Activated CD4-positive, CD25-positive, alpha-beta regulatory T cell treated with anti-CD3 and anti-CD28 coated beads, Interleukin-2, amount 50 U/mL, for 24 hours (primary cell): ENCODE measurements at regions not wholly inside any gene's neighbourhood (a gene's known extent, or its start where the extent isn't known, plus 50 kb on each side); places are given as distances from the start of the nearest gene placed in this dataset.

Source experiments
- ATAC-seq, 2 donors: fragments of 150-1000 bp; cut with Tn5 transposase; one replicate each; pipeline ENCODE4 v1.10.0; 2021; ENCODE audit warnings: mild to moderate bottlenecking in 1 of 2, moderate library complexity in 1 of 2

- ATAC-seq, result no peak
Observed at GRCh38 chr4:92112805-92113204, 191.0 kb upstream of the GRID2 start.

- no peak for ATAC-seq
Observed at GRCh38 chr4:92120810-92121498, 182.8 kb upstream of the GRID2 start.

- ATAC-seq, result no peak
Observed at GRCh38 chr4:92122911-92123310, 180.9 kb upstream of the GRID2 start.

GRCh38 chr4:92128676-92129075 lies 175.1 kb upstream of the GRID2 start:
- ATAC-seq, result no peak

DNA sequence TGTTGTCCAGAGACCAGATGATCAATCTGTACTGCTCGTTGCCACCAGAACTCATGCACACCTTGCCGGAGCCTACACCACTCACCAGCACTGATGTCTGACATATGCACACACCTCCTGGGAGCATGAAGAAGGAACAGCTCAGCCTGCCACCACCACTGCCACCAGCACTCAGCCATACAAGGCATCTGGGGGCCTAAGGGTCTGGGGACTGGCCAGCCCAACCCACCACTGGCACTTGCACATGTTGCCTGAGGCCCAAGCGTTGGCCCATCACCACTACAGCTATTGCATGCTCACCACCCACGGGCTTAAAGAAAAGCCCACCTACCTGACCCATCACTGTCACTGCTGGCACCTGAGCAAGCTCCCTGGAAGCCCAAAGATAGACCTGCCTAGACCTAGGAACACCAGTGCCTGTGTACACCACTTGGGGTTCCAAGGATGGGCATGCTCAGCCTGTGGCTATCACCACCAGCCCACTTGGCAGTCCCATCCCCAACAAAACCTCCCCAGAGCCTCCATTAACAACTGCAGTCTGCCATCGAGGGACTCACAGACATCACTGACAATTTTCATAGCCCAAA lies 174.3 kb upstream of the GRID2 start:
- ATAC-seq, result no peak

DNA sequence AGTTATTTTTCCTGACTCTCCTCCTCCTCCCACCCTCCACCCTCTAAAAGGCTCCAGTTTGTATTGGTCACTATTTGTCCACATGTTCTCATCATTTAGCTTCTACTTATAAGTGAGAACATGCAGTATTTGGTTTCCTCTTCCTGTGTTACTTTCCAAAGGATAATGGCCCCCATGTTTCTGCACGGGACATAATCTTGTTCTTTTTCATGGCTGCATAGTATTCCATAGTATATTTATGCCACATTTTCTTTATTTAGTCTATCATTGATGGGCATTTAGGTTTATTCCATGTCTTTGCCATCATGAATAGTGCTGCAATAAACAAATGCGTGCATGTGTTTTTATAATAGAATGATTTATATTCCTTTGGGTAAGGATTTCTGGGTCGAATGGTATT lies 167.3 kb upstream of the GRID2 start:
- ATAC-seq, result no peak

- no peak for ATAC-seq
Observed at GRCh38 chr4:92163348-92163747, 140.4 kb upstream of the GRID2 start.

- no peak for ATAC-seq
Observed at GRCh38 chr4:92170340-92170739, 133.4 kb upstream of the GRID2 start.

GRCh38 chr4:92172203-92172602 lies 131.6 kb upstream of the GRID2 start:
- ATAC-seq, result no peak

GRCh38 chr4:92175250-92175649 lies 128.5 kb upstream of the GRID2 start:
- ATAC-seq, result no peak

DNA sequence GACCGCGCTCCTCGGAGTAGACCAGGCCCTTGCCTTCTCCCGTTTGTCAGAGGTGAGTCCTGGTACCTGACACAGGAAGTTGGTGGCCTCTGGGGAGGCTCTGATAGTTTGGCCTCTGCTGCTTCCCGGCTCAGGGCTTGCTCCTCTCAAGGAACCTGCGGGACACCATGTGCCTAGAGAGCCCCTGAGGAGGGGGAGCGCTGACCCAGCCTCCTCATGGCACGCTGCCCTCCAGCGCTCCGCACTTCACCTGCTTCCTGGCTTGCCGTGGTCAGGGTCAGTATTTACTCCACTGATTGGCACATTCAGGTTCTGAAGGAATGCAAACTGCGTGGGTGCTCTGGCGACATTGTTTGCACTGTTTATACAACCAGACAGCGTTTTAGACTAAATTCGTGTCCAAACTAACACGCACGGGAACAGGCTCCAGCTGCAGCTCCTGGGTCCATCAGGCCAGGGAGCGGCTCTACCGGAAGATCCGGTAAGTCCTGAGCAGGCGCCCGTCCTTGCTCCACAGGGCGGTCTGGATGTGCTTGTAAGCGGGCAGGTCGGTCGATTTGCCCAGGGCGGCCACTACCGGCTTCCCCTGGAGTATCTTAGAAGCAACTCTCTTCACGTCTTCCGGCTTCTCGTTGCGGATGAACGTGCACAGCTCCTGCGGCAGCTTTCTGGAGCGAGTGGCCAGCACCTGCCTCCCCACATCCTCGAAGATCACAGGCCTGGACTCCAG lies 121.6 kb upstream of the GRID2 start:
- no peak for ATAC-seq

DNA sequence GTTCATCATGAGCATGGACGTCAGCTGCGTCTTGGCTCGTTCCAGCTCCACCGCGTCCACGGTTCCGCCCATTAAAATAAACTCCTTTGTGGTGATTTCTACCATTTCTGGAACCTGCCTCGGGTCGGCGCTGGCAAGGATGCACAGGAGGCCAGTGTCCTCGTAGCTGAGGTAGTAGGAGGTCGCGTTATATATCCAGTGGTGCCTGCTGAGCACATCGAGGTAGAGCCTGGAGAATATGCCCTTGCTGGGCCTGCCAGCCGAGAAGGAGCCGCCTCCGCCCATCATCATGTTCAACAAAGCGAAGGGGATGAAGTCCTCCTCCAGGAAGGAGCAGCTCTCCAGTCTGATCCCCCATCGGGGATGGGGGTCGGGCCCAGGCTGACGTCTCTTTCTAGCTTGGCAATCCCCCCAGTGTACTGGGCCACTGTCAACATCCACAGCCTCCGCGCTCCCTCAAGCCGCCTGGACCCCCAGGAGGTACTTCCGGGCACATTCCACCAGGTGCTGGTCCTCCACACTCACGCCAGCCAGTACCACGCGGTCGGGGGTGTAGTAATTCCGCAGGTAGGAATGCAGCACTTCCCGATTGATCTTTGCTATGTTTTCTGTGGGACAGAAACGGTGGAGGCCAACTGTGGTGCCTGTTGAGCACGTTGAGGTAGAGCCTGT lies 120.9 kb upstream of the GRID2 start:
- ATAC-seq, result no peak

DNA sequence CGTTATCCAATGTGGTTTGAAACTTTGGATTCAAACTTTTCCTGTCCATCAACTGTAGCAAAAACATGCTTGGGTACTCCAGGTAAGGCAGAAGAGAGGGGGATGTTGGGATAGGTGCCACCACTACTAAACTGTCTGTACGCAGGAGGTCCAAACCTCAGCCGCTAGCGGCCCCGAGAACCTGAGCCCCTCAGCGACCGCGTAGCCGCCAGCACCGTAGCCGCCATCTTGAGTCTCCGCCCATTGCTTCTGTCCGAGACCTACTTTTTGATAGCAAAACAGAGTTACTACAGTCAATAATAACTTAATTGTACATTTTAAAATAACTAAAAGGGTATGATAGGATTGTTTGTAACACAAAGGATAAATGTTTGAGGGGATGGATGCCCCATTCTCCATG lies 119.9 kb upstream of the GRID2 start:
- no peak for ATAC-seq

DNA sequence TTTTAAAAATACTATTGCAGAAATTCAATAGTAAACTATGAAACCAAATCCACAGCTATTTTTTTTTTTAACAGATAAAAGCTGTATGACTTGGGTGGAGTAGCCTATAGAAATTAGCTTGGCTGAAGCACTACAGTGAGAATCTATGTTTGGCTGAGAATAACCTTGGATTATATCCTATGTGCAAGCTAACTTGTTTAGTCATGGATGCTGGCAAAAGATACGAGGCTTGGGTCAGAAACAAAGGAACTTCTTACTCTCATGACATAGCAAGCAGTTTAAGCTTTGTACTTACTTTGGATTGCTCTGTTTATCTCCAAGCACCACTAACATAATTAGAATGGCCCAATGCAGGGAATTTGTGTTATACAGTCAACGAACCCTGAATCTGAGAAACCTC lies 119.2 kb upstream of the GRID2 start:
- no peak for ATAC-seq

DNA sequence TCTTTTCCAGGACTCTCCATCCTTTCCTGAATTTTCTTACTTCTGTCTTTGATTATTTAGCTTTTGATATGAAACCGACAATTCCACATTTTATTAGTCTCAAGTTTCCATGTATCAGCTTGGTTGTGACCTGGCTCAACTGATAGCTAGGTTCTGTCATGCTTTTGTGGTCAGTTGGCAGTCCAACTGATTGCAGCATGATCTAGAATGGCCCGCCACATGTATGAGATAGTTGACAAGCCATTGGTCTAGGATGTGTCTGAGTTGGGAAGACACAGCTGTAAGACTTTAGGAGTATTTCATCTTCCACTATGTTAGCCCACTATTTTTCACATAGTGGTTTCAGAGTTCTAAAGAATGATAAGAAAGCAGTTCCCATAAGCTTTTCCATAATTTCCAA lies 117.5 kb upstream of the GRID2 start:
- no peak for ATAC-seq

- no peak for ATAC-seq
Observed at GRCh38 chr4:92189146-92189545, 114.6 kb upstream of the GRID2 start.

- no peak for ATAC-seq
Observed at GRCh38 chr4:92198711-92199110, 105.1 kb upstream of the GRID2 start.

DNA sequence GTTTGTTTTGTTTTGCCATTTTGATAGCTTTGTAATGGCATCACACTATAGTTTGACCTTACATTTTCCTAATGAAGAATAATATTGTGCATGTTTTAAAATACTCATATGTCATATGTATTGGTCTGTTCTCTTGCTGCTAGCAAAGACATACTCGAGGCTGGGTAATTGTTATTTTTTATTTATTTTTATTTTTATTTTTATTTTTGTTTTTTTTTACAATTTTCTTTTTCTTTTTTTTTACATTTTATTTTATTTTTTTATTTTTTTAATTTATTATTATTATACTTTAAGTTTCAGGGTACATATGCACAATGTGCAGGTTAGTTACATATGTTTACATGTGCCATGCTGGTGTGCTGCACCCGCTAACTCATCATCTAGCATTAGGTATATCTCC lies 104.6 kb upstream of the GRID2 start:
- no peak for ATAC-seq

DNA sequence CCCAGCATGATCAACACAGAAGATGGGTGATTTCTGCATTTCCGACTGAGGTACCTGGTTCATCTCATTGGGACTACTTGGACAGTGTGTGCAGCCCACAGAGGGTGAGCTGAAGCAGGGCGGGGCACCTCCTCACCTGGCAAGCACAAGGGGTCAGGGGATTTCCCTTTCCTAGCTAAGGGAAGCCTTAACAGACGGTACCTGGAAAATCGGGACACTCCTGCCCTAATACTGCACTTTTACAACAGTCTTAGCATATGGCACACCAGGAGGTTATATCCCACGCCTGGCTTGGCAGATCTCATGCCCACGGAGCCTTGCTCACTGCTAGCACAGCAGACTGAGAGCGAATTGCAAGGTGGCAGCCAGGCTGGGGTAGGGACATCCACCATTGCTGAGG lies 92.9 kb upstream of the GRID2 start:
- no peak for ATAC-seq

DNA sequence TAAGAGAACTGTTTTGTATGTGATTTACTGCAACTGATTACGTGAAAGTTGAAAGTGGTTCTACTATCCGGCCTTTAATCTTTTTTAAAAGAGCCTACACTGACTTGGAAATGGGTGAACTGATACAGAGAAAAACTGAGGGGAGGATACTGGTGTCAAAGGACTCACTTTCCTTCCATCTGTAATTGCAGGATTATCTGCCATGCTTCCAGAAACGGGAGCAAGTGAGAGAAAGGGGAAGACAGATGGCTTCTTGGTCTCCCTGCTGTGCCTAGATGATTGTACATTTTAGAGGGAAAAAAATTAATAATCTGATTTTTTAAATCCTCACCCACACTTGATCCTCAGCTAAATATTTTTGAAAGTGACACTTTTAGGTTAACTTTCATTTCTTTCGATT lies 88.3 kb upstream of the GRID2 start:
- no peak for ATAC-seq

GRCh38 chr4:92231511-92231910 lies 72.3 kb upstream of the GRID2 start:
- no peak for ATAC-seq

GRCh38 chr4:92232566-92232965 lies 71.2 kb upstream of the GRID2 start:
- no peak for ATAC-seq

- no peak for ATAC-seq
Observed at GRCh38 chr4:92234393-92235176, 69.2 kb upstream of the GRID2 start.
